Trophoblast cell (in vitro differentiated cells and primary cell): ENCODE measurements at regions not wholly inside any gene's neighbourhood (a gene's known extent, or its start where the extent isn't known, plus 50 kb on each side); places are given as distances from the start of the nearest gene placed in this dataset.

Source experiments
- DNase-seq, 2 donors: peaks; one replicate each; pipeline ENCODE4 v3.0.0-alpha.2; 2016
- H2AFZ ChIP-seq: 2 replicates; pipeline ENCODE4 v1.6.1; 2013; ENCODE audit warnings: low read length, moderate library complexity, mild to moderate bottlenecking; ENCODE audit not compliant: insufficient read depth, poor library complexity
- H2AK5ac ChIP-seq: 2 replicates; pipeline ENCODE4 v1.6.1; 2013; ENCODE audit warnings: mild to moderate bottlenecking, low read length
- H2BK120ac ChIP-seq: 2 replicates; pipeline ENCODE4 v1.6.1; 2013; ENCODE audit warnings: low read length, mild to moderate bottlenecking, moderate library complexity; ENCODE audit not compliant: insufficient read depth, poor library complexity
- H2BK12ac ChIP-seq: 2 replicates; pipeline ENCODE4 v1.6.1; 2013; ENCODE audit warnings: mild to moderate bottlenecking, low read length, moderate library complexity
- H2BK5ac ChIP-seq: 2 replicates; pipeline ENCODE4 v1.6.1; 2013; ENCODE audit warnings: low read length, low read depth, moderate library complexity, mild to moderate bottlenecking; ENCODE audit not compliant: poor library complexity
- H3K14ac ChIP-seq: 2 replicates; pipeline ENCODE4 v1.6.1; 2013; ENCODE audit warnings: mild to moderate bottlenecking, low read length
- H3K18ac ChIP-seq: 2 replicates; pipeline ENCODE4 v1.6.1; 2013; ENCODE audit warnings: mild to moderate bottlenecking, low read length
- H3K23ac ChIP-seq: 2 replicates; pipeline ENCODE4 v1.6.1; 2013; ENCODE audit warnings: low read length
- H3K27ac ChIP-seq: 2 replicates; pipeline ENCODE4 v1.5.1; 2013; ENCODE audit warnings: low read depth, mild to moderate bottlenecking, inconsistent platforms, low read length, moderate library complexity
- H3K27me3 ChIP-seq: 2 replicates; pipeline ENCODE4 v1.6.1; 2013; ENCODE audit warnings: inconsistent platforms, mild to moderate bottlenecking, low read length, moderate library complexity; ENCODE audit not compliant: insufficient read depth
- H3K36me3 ChIP-seq, 2 experiments: 1 replicate in 1 of 2; 2 replicates in 1 of 2; pipeline ENCODE4 v1.6.1; 2013; ENCODE audit warnings: low read length in 2 of 2, mild to moderate bottlenecking in 2 of 2, moderate library complexity in 1 of 2; ENCODE audit not compliant: insufficient read depth in 2 of 2, control insufficient read depth in 1 of 2
- H3K4ac ChIP-seq: 2 replicates; pipeline ENCODE4 v1.6.1; 2013; ENCODE audit warnings: low read depth, mild to moderate bottlenecking, low read length, moderate library complexity
- H3K4me1 ChIP-seq, 2 experiments: 1 replicate in 1 of 2; 2 replicates in 1 of 2; pipeline ENCODE4 v1.6.1; 2013; ENCODE audit warnings: low read length in 2 of 2, mild to moderate bottlenecking in 2 of 2, moderate library complexity in 1 of 2; ENCODE audit not compliant: insufficient read depth in 2 of 2, control insufficient read depth in 1 of 2
- H3K4me2 ChIP-seq: 2 replicates; pipeline ENCODE4 v1.6.1; 2013; ENCODE audit warnings: inconsistent platforms, mild to moderate bottlenecking, low read length, moderate library complexity
- H3K4me3 ChIP-seq: 2 replicates; pipeline ENCODE4 v1.5.1; 2013; ENCODE audit warnings: mild to moderate bottlenecking, low read depth, low read length, inconsistent platforms
- H3K79me1 ChIP-seq: one replicate; pipeline ENCODE4 v1.6.1; 2013; ENCODE audit warnings: low read length
- H3K79me2 ChIP-seq: 2 replicates; pipeline ENCODE4 v1.6.1; 2013; ENCODE audit warnings: low read length, mild to moderate bottlenecking; ENCODE audit not compliant: control insufficient read depth, insufficient read depth, poor library complexity
- H3K9ac ChIP-seq: 2 replicates; pipeline ENCODE4 v1.6.1; 2013; ENCODE audit warnings: mild to moderate bottlenecking, low read length
- H3K9me3 ChIP-seq: 2 replicates; pipeline ENCODE4 v1.6.1; 2013; ENCODE audit warnings: low read depth, mild to moderate bottlenecking, control low read depth, inconsistent platforms, low read length; ENCODE audit not compliant: insufficient read depth
- H4K12ac ChIP-seq: 2 replicates; pipeline ENCODE4 v1.6.1; 2013; ENCODE audit warnings: low read depth, mild to moderate bottlenecking, low read length, moderate library complexity
- H4K8ac ChIP-seq: 2 replicates; pipeline ENCODE4 v1.6.1; 2013; ENCODE audit warnings: low read depth, mild to moderate bottlenecking, low read length, moderate library complexity
- H4K91ac ChIP-seq: one replicate; pipeline ENCODE4 v1.6.1; 2013; ENCODE audit warnings: low read depth, mild to moderate bottlenecking, low read length, moderate library complexity
- WGBS: extraction: QIAGEN DNeasy Blood & Tissue Kit; methylation state at CpG from one replicate; pipeline ENCODE4 v1.1.7; 2013; ENCODE audit warnings: missing lambda C conversion rate; ENCODE audit not compliant: insufficient read length, insufficient coverage; ENCODE audit errors: extremely low coverage; 5-methylcytosine and 5-hydroxymethylcytosine counted together

DNA sequence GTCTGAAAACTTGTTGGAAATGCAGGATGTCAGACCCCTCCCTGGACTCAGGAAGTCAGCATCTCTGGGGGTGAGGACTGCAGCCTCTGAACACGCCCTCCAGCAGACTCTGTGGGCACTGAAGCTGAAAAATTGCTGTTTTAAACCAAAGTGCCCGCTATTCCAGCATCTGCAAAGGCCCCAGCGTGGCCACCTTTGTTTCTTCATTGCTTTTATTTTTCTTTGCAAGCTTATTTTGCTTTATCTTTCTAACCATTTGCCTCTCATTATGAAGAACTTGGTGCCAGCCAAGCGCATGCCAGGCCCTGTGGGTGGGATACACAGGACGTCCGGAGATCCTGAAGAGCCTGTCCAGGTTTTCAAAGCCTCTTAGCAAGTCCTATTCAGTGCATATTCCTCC is 203.9 kb upstream of the CST7 start:
- H2AFZ ChIP-seq, result no peak overlapping the region
- H3K27ac ChIP-seq, result no peak overlapping the region
- no peak overlapping the region for H3K4me3 ChIP-seq
- WGBS, result no CpG with 5 or more reads among the region's 6 CpGs
- no peak overlapping the region for H2BK12ac ChIP-seq
- no peak for DNase-seq
- H3K4me1 ChIP-seq, result no peaks in the 10 kb centered on the region
- H2BK5ac ChIP-seq, result no peak overlapping the region
- H3K4ac ChIP-seq, result no peak overlapping the region
- H3K79me2 ChIP-seq, result no peaks in the 10 kb centered on the region
- H4K8ac ChIP-seq, result no peak overlapping the region
- H4K12ac ChIP-seq, result no peak overlapping the region
- H3K9ac ChIP-seq, result no peak overlapping the region
- no peaks in the 10 kb centered on the region for H3K79me1 ChIP-seq
- H4K91ac ChIP-seq, result no peak overlapping the region
- H3K9me3 ChIP-seq, result peaks cover 2% of the 10 kb centered on the region
- H3K14ac ChIP-seq, result no peak overlapping the region
- H3K36me3 ChIP-seq, result no peaks in the 10 kb centered on the region
- H2BK120ac ChIP-seq, result no peak overlapping the region
- no peaks in the 10 kb centered on the region for H3K27me3 ChIP-seq
- H3K18ac ChIP-seq, result no peak overlapping the region
- no peak overlapping the region for H2AK5ac ChIP-seq
- no peak overlapping the region for H3K4me2 ChIP-seq
- H3K23ac ChIP-seq, result no peak overlapping the region

DNA sequence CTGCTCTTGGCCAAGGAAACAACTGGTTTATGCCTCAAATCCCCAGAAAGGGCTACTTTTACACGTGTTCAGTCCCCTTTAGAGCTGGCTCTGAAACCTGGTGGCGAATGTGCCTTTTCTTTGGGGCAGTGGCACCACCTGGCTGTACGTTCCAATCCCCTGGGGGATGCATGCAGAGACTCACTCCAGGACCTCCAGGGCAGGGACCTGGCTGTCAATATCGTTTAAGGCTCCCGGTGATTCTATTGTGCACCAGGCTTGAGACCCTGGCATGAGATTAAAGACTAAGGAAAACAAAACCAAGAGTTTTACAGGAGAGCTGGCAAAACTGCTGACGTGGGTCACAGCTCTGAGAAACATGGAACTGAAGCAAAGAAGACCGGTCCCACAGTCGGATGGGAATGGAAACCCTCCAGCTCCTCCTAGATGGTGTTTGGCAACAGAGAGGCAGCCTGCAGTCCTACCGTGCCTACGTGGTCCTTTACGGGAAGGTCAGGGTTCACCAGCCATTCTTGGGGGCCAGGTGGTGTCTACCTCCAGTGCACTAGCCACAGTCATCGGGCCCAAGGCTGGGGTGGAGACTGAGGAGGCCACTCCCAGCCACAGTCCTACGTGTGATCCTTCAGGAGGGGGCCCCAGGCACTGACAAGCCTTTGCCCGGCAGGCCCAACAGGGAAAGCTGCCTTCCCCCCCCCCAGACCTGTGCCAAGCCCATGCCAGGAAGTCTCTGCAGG is 203.3 kb upstream of the CST7 start:
- Histone ChIP-seq H3K4me2 (no peak overlapping the region), H3K27ac (no peak overlapping the region), H3K79me2 (no peaks in the 10 kb centered on the region), H3K9me3 (peaks cover 2% of the 10 kb centered on the region), H2BK5ac (no peak overlapping the region), H2BK12ac (no peak overlapping the region), H3K23ac (no peak overlapping the region), H2BK120ac (no peak overlapping the region), H4K91ac (no peak overlapping the region), H3K79me1 (no peaks in the 10 kb centered on the region), H4K12ac (no peak overlapping the region), H3K14ac (no peak overlapping the region), H3K4me1 (no peaks in the 10 kb centered on the region), H2AK5ac (no peak overlapping the region), H2AFZ (no peak overlapping the region), H3K9ac (no peak overlapping the region), H3K27me3 (no peaks in the 10 kb centered on the region), H3K18ac (no peak overlapping the region), H3K36me3 (no peaks in the 10 kb centered on the region), H3K4ac (no peak overlapping the region), H3K4me3 (no peak overlapping the region), H4K8ac (no peak overlapping the region)
- no peak for DNase-seq
- no CpG with 5 or more reads among the region's 14 CpGs for WGBS

DNA sequence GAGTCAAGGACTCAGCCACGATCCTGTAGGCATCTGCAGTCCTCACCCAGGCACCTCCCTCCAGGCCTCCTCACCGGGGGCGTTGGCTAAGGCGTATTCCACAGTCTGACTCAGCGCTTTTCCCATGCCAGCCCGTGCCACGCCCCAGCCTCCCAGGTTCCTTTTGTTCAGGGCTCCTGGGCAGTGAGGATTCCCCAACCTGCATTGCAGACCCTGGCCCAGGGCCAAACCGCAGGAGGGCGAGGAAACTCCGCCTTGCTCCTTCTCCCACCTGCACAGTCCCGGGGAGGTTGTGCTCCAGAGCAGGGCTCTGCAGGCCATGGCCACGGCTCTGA is 202.8 kb upstream of the CST7 start:
- no peak overlapping the region for H3K4me3 ChIP-seq
- DNase-seq, result no peak
- no CpG with 5 or more reads among the region's 12 CpGs for WGBS

DNA sequence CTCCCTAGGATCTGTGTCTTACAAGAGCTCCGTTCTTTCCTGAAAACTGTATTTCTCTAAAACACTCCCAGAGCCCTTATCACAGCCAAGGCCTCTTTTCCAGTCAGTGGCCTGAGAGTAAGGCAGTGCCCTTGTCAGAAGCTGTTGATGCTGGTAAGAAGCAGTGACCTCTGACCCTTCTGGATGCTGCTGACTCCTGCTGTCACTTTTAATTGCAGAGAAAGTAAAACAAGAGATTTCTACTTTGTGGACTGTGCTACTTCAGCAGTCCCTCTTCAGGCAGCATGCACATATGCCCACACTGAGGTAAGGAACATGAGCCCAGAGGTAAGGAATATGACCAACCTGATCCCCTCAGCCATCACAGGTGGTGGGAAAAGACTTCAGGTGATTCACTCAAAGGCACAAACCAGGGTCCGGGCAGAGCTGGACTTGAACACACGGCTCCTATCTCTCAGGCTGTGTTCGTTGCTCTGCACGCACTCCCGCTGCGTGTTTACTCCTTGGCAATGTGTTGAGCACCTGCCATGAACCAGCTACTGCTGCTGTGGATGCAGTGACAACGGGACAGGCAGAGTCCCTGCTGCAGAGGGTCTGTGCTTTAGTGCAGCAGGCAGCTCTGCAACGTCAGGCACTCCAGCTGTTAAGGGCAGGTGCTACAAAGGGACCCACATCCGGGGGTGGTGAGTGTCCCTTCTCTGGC is 201.9 kb upstream of the CST7 start:
- Histone ChIP-seq H3K36me3 (no peaks in the 10 kb centered on the region), H3K4ac (no peak overlapping the region), H3K27me3 (no peaks in the 10 kb centered on the region), H4K8ac (no peak overlapping the region), H2AK5ac (no peak overlapping the region), H2BK12ac (no peak overlapping the region), H3K18ac (no peak overlapping the region), H3K23ac (no peak overlapping the region), H3K14ac (no peak overlapping the region), H3K4me3 (no peak overlapping the region), H3K79me1 (no peaks in the 10 kb centered on the region), H4K91ac (no peak overlapping the region), H2BK120ac (no peak overlapping the region), H3K4me2 (no peak overlapping the region), H3K27ac (no peak overlapping the region), H3K79me2 (no peaks in the 10 kb centered on the region), H4K12ac (no peak overlapping the region), H3K9me3 (peaks cover 2% of the 10 kb centered on the region), H2AFZ (no peak overlapping the region), H3K9ac (no peak overlapping the region), H3K4me1 (no peaks in the 10 kb centered on the region), H2BK5ac (no peak overlapping the region)
- no CpG with 5 or more reads among the region's 10 CpGs for WGBS
- no peak for DNase-seq

More for the DNA sequence above, 202.8 kb upstream of the CST7 start:
- no peak overlapping the region for H2AFZ ChIP-seq
- H3K23ac ChIP-seq, result no peak overlapping the region
- no peak overlapping the region for H3K18ac ChIP-seq
- H3K79me1 ChIP-seq, result no peaks in the 10 kb centered on the region
- no peak overlapping the region for H3K4me2 ChIP-seq
- H3K79me2 ChIP-seq, result no peaks in the 10 kb centered on the region
- H2BK120ac ChIP-seq, result no peak overlapping the region
- no peak overlapping the region for H2BK12ac ChIP-seq
- H2BK5ac ChIP-seq, result no peak overlapping the region
- no peak overlapping the region for H3K14ac ChIP-seq
- H3K36me3 ChIP-seq, result no peaks in the 10 kb centered on the region
- H4K8ac ChIP-seq, result no peak overlapping the region
- no peak overlapping the region for H3K9ac ChIP-seq
- no peak overlapping the region for H3K27ac ChIP-seq
- H3K27me3 ChIP-seq, result no peaks in the 10 kb centered on the region
- H3K4ac ChIP-seq, result no peak overlapping the region
- H3K9me3 ChIP-seq, result peaks cover 2% of the 10 kb centered on the region
- no peak overlapping the region for H2AK5ac ChIP-seq
- no peak overlapping the region for H4K91ac ChIP-seq
- no peaks in the 10 kb centered on the region for H3K4me1 ChIP-seq
- no peak overlapping the region for H4K12ac ChIP-seq
